ENCODE measurements at regions not wholly inside any gene's neighbourhood (a gene's known extent, or its start where the extent isn't known, plus 50 kb on each side); places are given as distances from the start of the nearest gene placed in this dataset.

- Histone ChIP-seq H3K9me3 (replicated peaks in 1 of 2; ENCODE audit: control insufficient read depth in 1 of 2, insufficient read depth in 1 of 2, low read length in 2 of 2) (peaks cover 4 to 8% of the 10 kb centered on the region in 2 donors), H3K9ac (ENCODE audit: insufficient read depth, low read length, poor library complexity, severe bottlenecking) (no peak overlapping the region), H4K20me1 (ENCODE audit: insufficient read depth, low read length) (no peaks in the 10 kb centered on the region), H3K4me1 (ENCODE audit: control insufficient read depth in 1 of 2, insufficient read depth in 2 of 2, low read length in 2 of 2) (peaks cover 3 to 14% of the 10 kb centered on the region in 2 donors), H3K79me2 (ENCODE audit: insufficient read depth, low read length) (no peaks in the 10 kb centered on the region), H3K4me2 (replicated peaks; ENCODE audit: extremely low read depth, low read length, poor library complexity, severe bottlenecking) (no peak overlapping the region), H3K27ac (ENCODE audit: low read depth in 1 of 2, low read length in 2 of 2) (no peak overlapping the region), H2AFZ (ENCODE audit: insufficient read depth, low read depth, low read length, poor library complexity, severe bottlenecking) (no peak overlapping the region), H3K27me3 (ENCODE audit: control insufficient read depth in 2 of 2, insufficient read depth in 2 of 2, low read length in 2 of 2) (no peaks in the 10 kb centered on the region), H3K4me3 (replicated peaks in 1 of 3; ENCODE audit: low read depth in 2 of 3, low read length in 3 of 3) (no peak overlapping the region), H3K36me3 (replicated peaks in 1 of 2; ENCODE audit: control insufficient read depth in 1 of 2, insufficient read depth in 2 of 2, low read length in 2 of 2) (no peaks in the 10 kb centered on the region)
- Mint-ChIP-seq H3K4me3 (no peak overlapping the region), H3K9me3 (peaks cover 2 to 8% (median 6%) of the 10 kb centered on the region in 7 donors), H3K36me3 (no peaks in the 10 kb centered on the region), H3K27me3 (ENCODE audit: low read depth in 3 of 3) (no peaks in the 10 kb centered on the region), H3K27ac (no peak overlapping the region), H3K4me1 (peaks cover 14% of the 10 kb centered on the region)
- 92% methylated on average over 2 of the region's 9 CpGs for WGBS (ENCODE audit: insufficient coverage)
- DNase-seq, result no peak
- intact Hi-C loops (cut with micrococcal nuclease), result no loop called here
- TF ChIP-seq, protein P1, sequence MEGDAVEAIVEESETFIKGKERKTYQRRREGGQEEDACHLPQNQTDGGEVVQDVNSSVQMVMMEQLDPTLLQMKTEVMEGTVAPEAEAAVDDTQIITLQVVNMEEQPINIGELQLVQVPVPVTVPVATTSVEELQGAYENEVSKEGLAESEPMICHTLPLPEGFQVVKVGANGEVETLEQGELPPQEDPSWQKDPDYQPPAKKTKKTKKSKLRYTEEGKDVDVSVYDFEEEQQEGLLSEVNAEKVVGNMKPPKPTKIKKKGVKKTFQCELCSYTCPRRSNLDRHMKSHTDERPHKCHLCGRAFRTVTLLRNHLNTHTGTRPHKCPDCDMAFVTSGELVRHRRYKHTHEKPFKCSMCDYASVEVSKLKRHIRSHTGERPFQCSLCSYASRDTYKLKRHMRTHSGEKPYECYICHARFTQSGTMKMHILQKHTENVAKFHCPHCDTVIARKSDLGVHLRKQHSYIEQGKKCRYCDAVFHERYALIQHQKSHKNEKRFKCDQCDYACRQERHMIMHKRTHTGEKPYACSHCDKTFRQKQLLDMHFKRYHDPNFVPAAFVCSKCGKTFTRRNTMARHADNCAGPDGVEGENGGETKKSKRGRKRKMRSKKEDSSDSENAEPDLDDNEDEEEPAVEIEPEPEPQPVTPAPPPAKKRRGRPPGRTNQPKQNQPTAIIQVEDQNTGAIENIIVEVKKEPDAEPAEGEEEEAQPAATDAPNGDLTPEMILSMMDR (IDR thresholded peaks at IDR 0.05), result no peak
These were observed 57.5 kb upstream of the SP4 start for GRCh38 chr7:21370283-21370982.

DNA sequence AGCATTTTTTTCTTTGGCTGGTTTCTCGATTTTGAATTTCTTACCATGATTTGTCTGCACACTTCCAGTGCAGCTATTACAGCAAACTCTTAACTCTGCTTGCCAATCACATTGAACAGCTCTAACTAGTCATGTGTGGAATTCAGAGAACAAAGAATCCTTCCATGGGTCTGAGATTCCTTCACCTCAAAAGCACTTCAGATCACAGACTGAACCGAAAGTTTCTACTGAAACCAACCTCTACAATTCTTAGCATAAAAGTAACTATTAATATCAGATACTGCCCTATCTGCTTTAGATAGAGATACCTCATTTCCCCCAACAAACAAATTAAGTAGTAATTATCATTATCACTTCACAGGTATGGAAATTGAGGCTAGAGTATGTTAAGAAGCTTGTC, 56.5 kb upstream of the SP4 start:
- peaks cover 0 to 7% of the 10 kb centered on the region in 2 donors for H3K4me1 ChIP-seq (ENCODE audit: control insufficient read depth in 1 of 2, insufficient read depth in 2 of 2, low read length in 2 of 2)
- H3K4me2 ChIP-seq (replicated peaks; ENCODE audit: extremely low read depth, low read length, poor library complexity, severe bottlenecking), result no peak overlapping the region
- WGBS (ENCODE audit: insufficient coverage), result 100% methylated on average over 1 of the region's 2 CpGs
- H3K27ac ChIP-seq (ENCODE audit: low read depth in 1 of 2, low read length in 2 of 2), result no peak overlapping the region
- H3K79me2 ChIP-seq (ENCODE audit: insufficient read depth, low read length), result no peaks in the 10 kb centered on the region
- H3K9me3 ChIP-seq (replicated peaks in 1 of 2; ENCODE audit: control insufficient read depth in 1 of 2, insufficient read depth in 1 of 2, low read length in 2 of 2), result peaks cover 4 to 8% of the 10 kb centered on the region in 2 donors
- H3K27me3 ChIP-seq (ENCODE audit: control insufficient read depth in 2 of 2, insufficient read depth in 2 of 2, low read length in 2 of 2), result no peaks in the 10 kb centered on the region
- no peak overlapping the region for H3K9ac ChIP-seq (ENCODE audit: insufficient read depth, low read length, poor library complexity, severe bottlenecking)
- TF ChIP-seq, protein P1 (IDR thresholded peaks at IDR 0.05), result no peak
- no peak overlapping the region for H2AFZ ChIP-seq (ENCODE audit: insufficient read depth, low read depth, low read length, poor library complexity, severe bottlenecking)
- H3K27ac Mint-ChIP-seq, result no peak overlapping the region
- intact Hi-C loops (cut with micrococcal nuclease), result no loop called here
- peaks cover 5% of the 10 kb centered on the region for H3K4me1 Mint-ChIP-seq
- no peaks in the 10 kb centered on the region for H4K20me1 ChIP-seq (ENCODE audit: insufficient read depth, low read length)
- no peaks in the 10 kb centered on the region for H3K36me3 Mint-ChIP-seq
- no peaks in the 10 kb centered on the region for H3K36me3 ChIP-seq (replicated peaks in 1 of 2; ENCODE audit: control insufficient read depth in 1 of 2, insufficient read depth in 2 of 2, low read length in 2 of 2)
- no peak for DNase-seq
- H3K4me3 Mint-ChIP-seq, result no peak overlapping the region
- H3K4me3 ChIP-seq (replicated peaks in 1 of 3; ENCODE audit: low read depth in 2 of 3, low read length in 3 of 3), result no peak overlapping the region
- no peaks in the 10 kb centered on the region for H3K27me3 Mint-ChIP-seq (ENCODE audit: low read depth in 3 of 3)
- peaks cover 2 to 8% (median 6%) of the 10 kb centered on the region in 7 donors for H3K9me3 Mint-ChIP-seq

Data from CD14-positive monocyte (primary cell).